GM12878 (cell line): ENCODE measurements at regions not wholly inside any gene's neighbourhood (a gene's known extent, or its start where the extent isn't known, plus 50 kb on each side); places are given as distances from the start of the nearest gene placed in this dataset.

Experiments
- ATAC-seq: fragments of 200-7000 bp; cut with Tn5 transposase; 3 replicates; pipeline ENCODE4 v1.9.1; 2020; ENCODE audit warnings: mild to moderate bottlenecking, moderate library complexity
- BruUV-seq: library from RNA; stranded (reverse); fragments of 400-500 nt; replicated peaks from 2 replicates; lab custom pipeline; 2021; lab: Mats Ljungman, UMichigan
- CTCF ChIA-PET: fragments of 300-600 bp; sonication (Branson Sonifier 250); formaldehyde crosslinking; extraction: SDS; loops from one replicate; lab custom pipeline; 2021; ENCODE audit warnings: inconsistent platforms; lab: Yijun Ruan, JAX
- POLR2A ChIA-PET: fragments of 350-600 bp; formaldehyde crosslinking; extraction: SDS; loops from one replicate; lab custom pipeline; 2021; ENCODE audit warnings: inconsistent platforms; lab: Charles Lee
- RAD21 ChIA-PET: fragments of 300-600 bp; sonication (Branson Sonifier 250); formaldehyde crosslinking; loops from one replicate; lab custom pipeline; 2023; ENCODE audit warnings: antibody characterized with exemption; ENCODE audit not compliant: unreplicated experiment; lab: Charles Lee
- SMC1A ChIA-PET: fragments of 300-600 bp; sonication (Branson Sonifier 250); formaldehyde crosslinking; loops from one replicate; lab custom pipeline; 2023; ENCODE audit not compliant: unreplicated experiment, uncharacterized antibody; lab: Charles Lee
- DNase-seq: peaks from one replicate; pipeline ENCODE4 v3.0.0-alpha.2; 2011; ENCODE audit warnings: low read depth, low spot score
- FAIRE-seq: peaks from 3 replicates; lab custom pipeline; 2011; peaks lifted over from hg19 to GRCh38; lab: Jason Lieb, UNC
- H2AFZ ChIP-seq: 2 replicates; pipeline ENCODE4 v1.6.0; 2011; ENCODE audit warnings: low read depth, low read length, control low read depth; ENCODE audit not compliant: control insufficient read depth
- H3K27ac ChIP-seq: 2 replicates; pipeline ENCODE4 v1.5.1; 2011; ENCODE audit warnings: control low read depth; ENCODE audit not compliant: control insufficient read depth, insufficient read depth
- H3K27me3 ChIP-seq, 2 experiments: replicated peaks in 1 of 2; 2 replicates each; pipeline versions ENCODE4 v1.6.0 to v1.6.1; 2011; ENCODE audit warnings: low read length in 1 of 2; ENCODE audit not compliant: control insufficient read depth in 2 of 2, insufficient read depth in 2 of 2
- H3K36me3 ChIP-seq, 2 experiments: 2 replicates each; pipeline ENCODE4 v1.5.1; 2011; ENCODE audit warnings: low read length in 1 of 2; ENCODE audit not compliant: control insufficient read depth in 2 of 2, insufficient read depth in 2 of 2
- H3K4me1 ChIP-seq: 2 replicates; pipeline ENCODE4 v1.6.1; 2011; ENCODE audit warnings: mild to moderate bottlenecking, low read length, moderate library complexity, mixed read lengths; ENCODE audit not compliant: control insufficient read depth, insufficient read depth
- H3K4me2 ChIP-seq: 2 replicates; pipeline ENCODE4 v1.6.0; 2011; ENCODE audit warnings: control low read depth; ENCODE audit not compliant: control insufficient read depth, insufficient read depth
- H3K4me3 ChIP-seq: fragments of 200-600 bp; sonication (generic); 2 replicates; pipeline ENCODE4 v1.5.1; 2016
- H3K79me2 ChIP-seq: 2 replicates; pipeline ENCODE4 v1.6.0; 2011; ENCODE audit warnings: low read length; ENCODE audit not compliant: control insufficient read depth, insufficient read depth
- H3K9ac ChIP-seq: 2 replicates; pipeline ENCODE4 v1.8.0; 2011; ENCODE audit warnings: low read length, control low read depth, mixed read lengths; ENCODE audit not compliant: control insufficient read depth, insufficient read depth
- H3K9me3 ChIP-seq: replicated peaks from 3 replicates; pipeline ENCODE4 v1.5.1; 2011; ENCODE audit warnings: mild to moderate bottlenecking, low read length; ENCODE audit not compliant: control insufficient read depth, insufficient read depth
- H4K20me1 ChIP-seq: 2 replicates; pipeline ENCODE4 v1.6.0; 2011; ENCODE audit not compliant: control insufficient read depth, insufficient read depth
- CHD1 ChIP-seq: IDR thresholded peaks from 2 replicates; pipeline ENCODE4 v1.6.1; 2012; ENCODE audit warnings: low read depth, low read length, improper control_type of control experiment
- CHD2 ChIP-seq: IDR thresholded peaks from 2 replicates; pipeline ENCODE4 v1.6.1; 2011; ENCODE audit warnings: low read depth, low read length, improper control_type of control experiment, borderline replicate concordance
- EZH2 ChIP-seq: IDR thresholded peaks from 2 replicates; pipeline ENCODE4 v1.6.1; 2012; ENCODE audit warnings: low read depth, mild to moderate bottlenecking, control low read depth, inconsistent platforms, low read length, borderline replicate concordance; ENCODE audit not compliant: control insufficient read depth
- NRF1 ChIP-seq: conservative IDR thresholded peaks from 2 replicates; pipeline ENCODE4 v1.6.1; 2011; ENCODE audit warnings: mild to moderate bottlenecking, low read depth, low read length, improper control_type of control experiment
- PAX5 ChIP-seq: IDR thresholded peaks from 2 replicates; pipeline ENCODE4 v1.6.1; 2011; ENCODE audit warnings: low read depth, low read length, borderline replicate concordance
- PAX8 ChIP-seq: fragments of 450-650 bp; IDR thresholded peaks from 2 replicates; pipeline ENCODE4 v1.6.1; 2017; ENCODE audit warnings: mild to moderate bottlenecking, moderate library complexity
- RBBP5 ChIP-seq: fragments of 200-600 bp; sonication (generic); conservative IDR thresholded peaks from 2 replicates; pipeline ENCODE4 v1.6.1; 2016
- USF2 ChIP-seq: IDR thresholded peaks from 2 replicates; pipeline ENCODE4 v1.6.1; 2011; ENCODE audit warnings: low read depth, low read length, improper control_type of control experiment, borderline replicate concordance
- ZNF217 ChIP-seq: fragments of 450-650 bp; IDR thresholded peaks from 2 replicates; pipeline ENCODE4 v1.6.1; 2017; ENCODE audit warnings: antibody characterized with exemption, mild to moderate bottlenecking
- WGBS: methylation state at CpG from one replicate; pipeline ENCODE4 v1.1.6; 2016; ENCODE audit warnings: low lambda C conversion rate; ENCODE audit not compliant: insufficient replicate concordance, insufficient coverage; ENCODE audit errors: missing lambda C conversion rate; 5-methylcytosine and 5-hydroxymethylcytosine counted together
- in situ Hi-C: fragments of 300-500 bp; cut with MboI; formaldehyde crosslinking; loops from 9 replicates; pipeline ENCODE4 v1.14.3; 2018; ENCODE audit warnings: mixed read lengths
- intact Hi-C: fragments of 100-400 bp; cut with micrococcal nuclease; formaldehyde crosslinking; loops from one replicate; pipeline ENCODE4 v1.14.2; 2022; ENCODE audit not compliant: unreplicated experiment
- TF ChIP-seq, protein P1 (sequence below): IDR thresholded peaks from 2 replicates; pipeline ENCODE4 v1.6.1; 2012; ENCODE audit warnings: low read length, inconsistent platforms
- TF ChIP-seq, protein P2 (sequence below): fragments of 450-650 bp; IDR thresholded peaks from 2 replicates; pipeline ENCODE4 v1.6.1; 2018; ENCODE audit warnings: borderline replicate concordance, mild to moderate bottlenecking; ENCODE audit not compliant: partially characterized antibody
- TF ChIP-seq, protein P3 (sequence below): fragments of 450-650 bp; IDR thresholded peaks from 2 replicates; pipeline ENCODE4 v1.6.1; 2017; ENCODE audit warnings: mild to moderate bottlenecking, low read depth, inconsistent platforms; ENCODE audit not compliant: poor library complexity, severe bottlenecking

DNA sequence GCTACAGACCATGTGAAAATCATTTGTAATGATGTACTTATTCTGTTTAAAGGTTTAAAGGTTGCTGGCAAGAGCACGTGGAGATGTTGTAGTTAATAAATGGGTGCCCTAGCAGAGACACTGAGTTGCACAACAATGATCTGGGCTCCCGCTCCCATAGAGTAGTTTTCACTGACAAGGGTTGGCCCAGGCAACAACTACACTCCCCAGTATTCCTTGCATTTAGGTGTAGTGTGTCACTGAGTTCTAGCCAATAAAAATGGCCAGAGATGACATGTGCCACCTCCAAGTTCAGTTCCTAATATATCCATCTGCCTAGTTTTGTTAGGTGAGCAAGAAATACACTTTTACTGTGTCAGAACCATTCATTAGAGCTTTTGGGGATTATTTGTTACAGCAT, 392.1 kb upstream of the MTPN start (continued):
- TF ChIP-seq, protein P1, sequence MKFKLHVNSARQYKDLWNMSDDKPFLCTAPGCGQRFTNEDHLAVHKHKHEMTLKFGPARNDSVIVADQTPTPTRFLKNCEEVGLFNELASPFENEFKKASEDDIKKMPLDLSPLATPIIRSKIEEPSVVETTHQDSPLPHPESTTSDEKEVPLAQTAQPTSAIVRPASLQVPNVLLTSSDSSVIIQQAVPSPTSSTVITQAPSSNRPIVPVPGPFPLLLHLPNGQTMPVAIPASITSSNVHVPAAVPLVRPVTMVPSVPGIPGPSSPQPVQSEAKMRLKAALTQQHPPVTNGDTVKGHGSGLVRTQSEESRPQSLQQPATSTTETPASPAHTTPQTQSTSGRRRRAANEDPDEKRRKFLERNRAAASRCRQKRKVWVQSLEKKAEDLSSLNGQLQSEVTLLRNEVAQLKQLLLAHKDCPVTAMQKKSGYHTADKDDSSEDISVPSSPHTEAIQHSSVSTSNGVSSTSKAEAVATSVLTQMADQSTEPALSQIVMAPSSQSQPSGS: no peak
- TF ChIP-seq, all 136 proteins: peak for 0

DNA sequence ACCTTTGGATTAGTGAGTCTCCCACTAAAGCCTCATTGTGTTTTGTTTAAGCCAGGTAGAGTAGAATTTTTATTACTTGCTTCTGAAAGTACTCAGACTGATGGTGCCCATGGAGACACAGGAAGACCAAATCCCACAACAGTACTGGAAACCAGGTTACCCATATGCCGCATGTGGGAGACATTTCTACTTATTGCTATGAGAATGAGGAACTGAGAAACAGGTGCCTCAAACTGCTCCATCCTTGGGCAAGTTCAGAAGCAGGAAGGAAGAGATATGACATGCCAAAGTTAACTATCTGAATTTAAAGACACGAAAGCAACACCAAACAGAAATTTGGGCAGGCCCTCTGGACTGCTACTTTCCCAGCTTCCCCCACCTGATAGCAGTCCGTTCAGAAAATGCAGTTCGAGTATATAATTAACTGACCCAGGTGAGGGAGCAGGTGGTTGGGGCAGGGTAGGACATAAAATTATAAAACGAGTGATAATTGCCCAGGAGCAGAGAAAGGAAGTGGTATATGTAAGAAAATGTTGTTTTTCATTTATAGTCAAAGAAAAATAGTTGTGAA, 382.3 kb upstream of the MTPN start:
- peak; percentile 84 for DNase-seq
- peak overlapping the region; percentile 63 for H3K4me2 ChIP-seq
- 2% methylated on average over 5 of the region's 5 CpGs for WGBS
- no peaks in the 10 kb centered on the region for H4K20me1 ChIP-seq
- RAD21 ChIA-PET: no interaction called here
- H3K9ac ChIP-seq: no peak overlapping the region
- no peaks in the 10 kb centered on the region for H3K36me3 ChIP-seq
- POLR2A ChIA-PET: no interaction called here
- BruUV-seq: no TSS peak
- ATAC-seq: peak; percentile 97
- H3K4me3 ChIP-seq: no peak overlapping the region
- SMC1A ChIA-PET: no interaction called here
- no peaks in the 10 kb centered on the region; the same call in 1 of the 3 replicates for H3K9me3 ChIP-seq
- no peak overlapping the region; the same call in 1 of the 2 replicates for H3K27ac ChIP-seq
- CTCF ChIA-PET: interaction anchor here (1.2 kb wide), 1 partner anchor 16 kb away, joined by 3 read pairs; no protein-coding TSS in a partner anchor
- peak; percentile 86 for FAIRE-seq
- no peaks in the 10 kb centered on the region for H3K27me3 ChIP-seq
- peak overlapping the region; percentile 47 for H2AFZ ChIP-seq
- intact Hi-C loops (loop anchor here (1.0 to 5.0 kb wide), 3 partner anchors 44 to 379 kb away; no protein-coding TSS in a partner anchor), in situ Hi-C loops (no loop called here)
- peaks cover 9% of the 10 kb centered on the region; the same call in 1 of the 2 replicates for H3K4me1 ChIP-seq
- no peaks in the 10 kb centered on the region for H3K79me2 ChIP-seq
- 0 out of 2 replicates have a peak, but pooled peaks have one; percentile 46 for TF ChIP-seq CHD2
- TF ChIP-seq, protein P2, sequence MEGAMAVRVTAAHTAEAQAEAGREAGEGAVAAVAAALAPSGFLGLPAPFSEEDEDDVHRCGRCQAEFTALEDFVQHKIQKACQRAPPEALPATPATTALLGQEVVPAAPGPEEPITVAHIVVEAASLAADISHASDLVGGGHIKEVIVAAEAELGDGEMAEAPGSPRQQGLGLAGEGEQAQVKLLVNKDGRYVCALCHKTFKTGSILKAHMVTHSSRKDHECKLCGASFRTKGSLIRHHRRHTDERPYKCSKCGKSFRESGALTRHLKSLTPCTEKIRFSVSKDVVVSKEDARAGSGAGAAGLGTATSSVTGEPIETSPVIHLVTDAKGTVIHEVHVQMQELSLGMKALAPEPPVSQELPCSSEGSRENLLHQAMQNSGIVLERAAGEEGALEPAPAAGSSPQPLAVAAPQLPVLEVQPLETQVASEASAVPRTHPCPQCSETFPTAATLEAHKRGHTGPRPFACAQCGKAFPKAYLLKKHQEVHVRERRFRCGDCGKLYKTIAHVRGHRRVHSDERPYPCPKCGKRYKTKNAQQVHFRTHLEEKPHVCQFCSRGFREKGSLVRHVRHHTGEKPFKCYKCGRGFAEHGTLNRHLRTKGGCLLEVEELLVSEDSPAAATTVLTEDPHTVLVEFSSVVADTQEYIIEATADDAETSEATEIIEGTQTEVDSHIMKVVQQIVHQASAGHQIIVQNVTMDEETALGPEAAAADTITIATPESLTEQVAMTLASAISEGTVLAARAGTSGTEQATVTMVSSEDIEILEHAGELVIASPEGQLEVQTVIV: no peak
- no peak for TF ChIP-seq EZH2
- TF ChIP-seq NRF1: no peak
- peak; percentile 79 for TF ChIP-seq ZNF217
- no peak for TF ChIP-seq CHD1
- TF ChIP-seq USF2: no peak
- TF ChIP-seq, protein P3, sequence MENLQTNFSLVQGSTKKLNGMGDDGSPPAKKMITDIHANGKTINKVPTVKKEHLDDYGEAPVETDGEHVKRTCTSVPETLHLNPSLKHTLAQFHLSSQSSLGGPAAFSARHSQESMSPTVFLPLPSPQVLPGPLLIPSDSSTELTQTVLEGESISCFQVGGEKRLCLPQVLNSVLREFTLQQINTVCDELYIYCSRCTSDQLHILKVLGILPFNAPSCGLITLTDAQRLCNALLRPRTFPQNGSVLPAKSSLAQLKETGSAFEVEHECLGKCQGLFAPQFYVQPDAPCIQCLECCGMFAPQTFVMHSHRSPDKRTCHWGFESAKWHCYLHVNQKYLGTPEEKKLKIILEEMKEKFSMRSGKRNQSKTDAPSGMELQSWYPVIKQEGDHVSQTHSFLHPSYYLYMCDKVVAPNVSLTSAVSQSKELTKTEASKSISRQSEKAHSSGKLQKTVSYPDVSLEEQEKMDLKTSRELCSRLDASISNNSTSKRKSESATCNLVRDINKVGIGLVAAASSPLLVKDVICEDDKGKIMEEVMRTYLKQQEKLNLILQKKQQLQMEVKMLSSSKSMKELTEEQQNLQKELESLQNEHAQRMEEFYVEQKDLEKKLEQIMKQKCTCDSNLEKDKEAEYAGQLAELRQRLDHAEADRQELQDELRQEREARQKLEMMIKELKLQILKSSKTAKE: peak; percentile 53
- no peak for TF ChIP-seq RBBP5
- no peak for TF ChIP-seq PAX8
- peak; percentile 57; the same call in 1 of the 2 replicates for TF ChIP-seq PAX5
